PC-9 (cell line): ENCODE measurements at regions not wholly inside any gene's neighbourhood (a gene's known extent, or its start where the extent isn't known, plus 50 kb on each side); places are given as distances from the start of the nearest gene placed in this dataset.

Source experiments
- BruUV-seq: library from RNA; stranded (reverse); fragments of 400-500 nt; replicated peaks from 2 replicates; lab custom pipeline; 2021; lab: Mats Ljungman, UMichigan
- CTCF ChIA-PET: fragments of 300-600 bp; sonication (Branson Sonifier 250); formaldehyde crosslinking; loops from one replicate; lab custom pipeline; 2022; ENCODE audit warnings: antibody characterized with exemption; lab: Charles Lee
- POLR2A ChIA-PET: fragments of 300-600 bp; sonication (Branson Sonifier 250); formaldehyde crosslinking; loops from one replicate; lab custom pipeline; 2022; ENCODE audit warnings: antibody characterized with exemption; ENCODE audit not compliant: unreplicated experiment; lab: Charles Lee
- DNase-seq, 2 experiments: peaks; one replicate each; pipeline versions ENCODE4 v3.0.0 to v3.0.0-alpha.2; 2015 to 2022; ENCODE audit warnings: mixed read lengths in 1 of 2
- H2AFZ ChIP-seq: fragments of 200-600 bp; sonication (generic); 2 replicates; pipeline ENCODE4 v1.8.1; 2017; ENCODE audit warnings: antibody characterized with exemption
- H3F3A ChIP-seq: fragments of 200-600 bp; sonication (generic); 2 replicates; pipeline ENCODE4 v1.8.1; 2017; ENCODE audit warnings: antibody characterized with exemption, mild to moderate bottlenecking, low read depth; ENCODE audit not compliant: insufficient read depth
- H3K27ac ChIP-seq: fragments of 200-600 bp; sonication (generic); 2 replicates; pipeline ENCODE4 v1.6.1; 2016; ENCODE audit warnings: mixed run types
- H3K27me3 ChIP-seq: fragments of 200-600 bp; sonication (generic); 2 replicates; pipeline ENCODE4 v1.6.1; 2016; ENCODE audit warnings: low read depth, mixed run types; ENCODE audit not compliant: insufficient read depth
- H3K36me3 ChIP-seq: fragments of 200-600 bp; sonication (generic); 2 replicates; pipeline ENCODE4 v1.6.1; 2016; ENCODE audit warnings: low read depth, mixed run types
- H3K4me1 ChIP-seq: fragments of 200-600 bp; sonication (generic); replicated peaks from 2 replicates; pipeline ENCODE4 v1.6.1; 2016; ENCODE audit warnings: mixed run types; ENCODE audit not compliant: insufficient read depth
- H3K4me2 ChIP-seq: fragments of 200-600 bp; sonication (generic); 2 replicates; pipeline ENCODE4 v1.6.1; 2017; ENCODE audit warnings: mixed run types
- H3K4me3 ChIP-seq: fragments of 200-600 bp; sonication (generic); 2 replicates; pipeline ENCODE4 v1.6.1; 2016; ENCODE audit warnings: mixed run types
- H3K79me2 ChIP-seq: fragments of 200-600 bp; sonication (generic); 2 replicates; pipeline ENCODE4 v1.6.1; 2017; ENCODE audit warnings: low read depth, mixed run types
- H3K9me2 ChIP-seq: fragments of 200-600 bp; sonication (generic); 2 replicates; pipeline ENCODE4 v1.8.1; 2017; ENCODE audit warnings: mild to moderate bottlenecking; ENCODE audit not compliant: insufficient read depth
- H3K9me3 ChIP-seq: fragments of 200-600 bp; sonication (generic); 2 replicates; pipeline ENCODE4 v1.8.1; 2016; ENCODE audit warnings: low read depth; ENCODE audit not compliant: insufficient read depth
- H4K20me1 ChIP-seq: fragments of 200-600 bp; sonication (generic); 2 replicates; pipeline ENCODE4 v1.8.1; 2017; ENCODE audit not compliant: insufficient read depth
- CTCF ChIP-seq: fragments of 200-600 bp; sonication (generic); conservative IDR thresholded peaks from 2 replicates; pipeline ENCODE4 v1.6.1; 2017; ENCODE audit warnings: mixed run types, antibody characterized with exemption, mild to moderate bottlenecking, moderate library complexity
- EZH2 ChIP-seq: fragments of 200-600 bp; sonication (generic); IDR thresholded peaks from 2 replicates; pipeline ENCODE4 v1.8.0; 2017; ENCODE audit warnings: antibody characterized with exemption, low read depth
- intact Hi-C: fragments of 100-400 bp; cut with micrococcal nuclease; formaldehyde crosslinking; loops from one replicate; pipeline ENCODE4 v1.10.0; 2022; ENCODE audit not compliant: unreplicated experiment

GRCh38 chr11:109249597-109249996 lies 172.4 kb upstream of the C11orf87 start:
- no peaks in the 10 kb centered on the region for H3K36me3 ChIP-seq
- 0 out of 2 replicates have a peak, but pooled peaks cover 9% of the 10 kb centered on the region for H3K9me2 ChIP-seq
- H3K4me3 ChIP-seq, result no peak overlapping the region
- no peaks in the 10 kb centered on the region for H3K4me1 ChIP-seq
- ChIA-PET CTCF (no interaction called here), POLR2A (no interaction called here)
- no TSS peak for BruUV-seq
- no peak overlapping the region for H2AFZ ChIP-seq
- no peak for DNase-seq
- no peak overlapping the region for H3K4me2 ChIP-seq
- no peaks in the 10 kb centered on the region for H3K27me3 ChIP-seq
- intact Hi-C loops, result no loop called here
- H3K79me2 ChIP-seq, result no peaks in the 10 kb centered on the region
- no peak overlapping the region for H3K27ac ChIP-seq
- TF ChIP-seq EZH2 (no peak), CTCF (no peak)
- H3K9me3 ChIP-seq, result no peaks in the 10 kb centered on the region
- H3F3A ChIP-seq, result no peaks in the 10 kb centered on the region
- H4K20me1 ChIP-seq, result no peaks in the 10 kb centered on the region

GRCh38 chr11:109251230-109251629 lies 170.8 kb upstream of the C11orf87 start:
- DNase-seq, result no peak

DNA sequence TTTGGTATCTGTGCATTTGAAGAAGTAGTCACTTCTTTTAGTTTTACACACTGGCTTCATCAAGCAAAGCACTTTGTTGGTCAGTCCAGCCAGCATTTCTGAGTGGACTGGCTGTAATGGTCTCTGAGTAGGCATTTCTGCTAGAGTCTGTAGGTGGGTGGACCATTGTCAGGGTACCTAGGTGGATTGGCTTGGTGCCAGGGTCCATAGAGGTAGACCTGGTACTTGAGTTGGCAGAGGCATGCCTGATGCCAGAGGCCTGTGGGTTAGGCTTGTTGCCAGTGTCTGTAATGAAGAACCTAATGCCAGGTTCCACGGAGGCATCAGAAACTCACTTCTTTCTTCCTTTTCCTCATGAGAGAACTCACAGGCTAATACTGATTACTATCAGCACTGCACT lies 157.9 kb upstream of the C11orf87 start:
- ChIA-PET POLR2A (no interaction called here), CTCF (no interaction called here)
- intact Hi-C loops, result no loop called here
- H3K4me1 ChIP-seq, result peaks cover 28% of the 10 kb centered on the region
- no peak overlapping the region for H3K4me2 ChIP-seq
- H3K9me3 ChIP-seq, result peaks cover 20% of the 10 kb centered on the region
- DNase-seq, result no peak
- H3K4me3 ChIP-seq, result no peak overlapping the region
- BruUV-seq, result no TSS peak
- no peaks in the 10 kb centered on the region for H3K79me2 ChIP-seq
- no peak overlapping the region for H2AFZ ChIP-seq
- H3K9me2 ChIP-seq, result no peaks in the 10 kb centered on the region
- no peaks in the 10 kb centered on the region for H4K20me1 ChIP-seq
- no peaks in the 10 kb centered on the region for H3K36me3 ChIP-seq
- no peak overlapping the region for H3K27ac ChIP-seq
- no peaks in the 10 kb centered on the region for H3K27me3 ChIP-seq
- H3F3A ChIP-seq, result peaks cover 9% of the 10 kb centered on the region; the same call in 1 of the 2 replicates
- TF ChIP-seq CTCF, result no peak
- TF ChIP-seq EZH2, result no peak

More at GRCh38 chr11:109251230-109251629, 170.8 kb upstream of the C11orf87 start:
- intact Hi-C loops, result no loop called here
- Histone ChIP-seq H3K9me3 (no peaks in the 10 kb centered on the region), H3K9me2 (0 out of 2 replicates have a peak, but pooled peaks cover 9% of the 10 kb centered on the region), H4K20me1 (no peaks in the 10 kb centered on the region), H3K36me3 (no peaks in the 10 kb centered on the region), H3K27me3 (no peaks in the 10 kb centered on the region), H3F3A (no peaks in the 10 kb centered on the region), H3K4me2 (no peak overlapping the region), H3K4me3 (no peak overlapping the region), H3K4me1 (no peaks in the 10 kb centered on the region), H3K79me2 (no peaks in the 10 kb centered on the region), H3K27ac (no peak overlapping the region), H2AFZ (no peak overlapping the region)
- BruUV-seq, result no TSS peak
- TF ChIP-seq EZH2, result no peak
- ChIA-PET CTCF (no interaction called here), POLR2A (no interaction called here)
